ENCODE measurements at regions not wholly inside any gene's neighbourhood (a gene's known extent, or its start where the extent isn't known, plus 50 kb on each side); places are given as distances from the start of the nearest gene placed in this dataset.

DNA sequence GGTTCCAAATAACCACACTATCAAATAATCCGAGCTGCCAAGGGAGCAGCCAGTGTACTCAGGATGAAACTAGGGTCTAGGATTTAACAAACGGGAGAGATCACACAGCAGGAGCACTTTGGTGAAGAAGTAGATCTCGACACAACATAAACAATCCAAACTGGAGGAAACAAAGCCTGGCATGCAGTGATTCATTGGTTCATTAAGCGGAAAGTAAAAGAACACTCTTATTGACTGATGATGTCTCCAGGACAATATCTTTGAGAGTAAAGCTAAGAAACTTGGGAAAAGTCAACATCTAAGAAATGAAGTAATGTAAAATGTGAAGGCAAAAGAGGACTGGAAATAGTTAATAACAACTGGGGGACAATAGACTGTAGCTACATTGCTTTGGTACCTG, 1478.3 kb upstream of the CDH9 start:
- Histone ChIP-seq H3K9me1 (replicated peaks; ENCODE audit: control insufficient read depth, extremely low read depth, insufficient read depth, low read length) (no peaks in the 10 kb centered on the region), H3K4me1 (ENCODE audit: control insufficient read depth, extremely low read depth, insufficient read depth, low read length) (no peaks in the 10 kb centered on the region), H3K9ac (replicated peaks; ENCODE audit: extremely low read depth, insufficient read depth, low read length) (no peak overlapping the region), H4K20me1 (replicated peaks; ENCODE audit: control insufficient read depth, extremely low read depth, insufficient read depth, low read length) (no peaks in the 10 kb centered on the region), H3K4me3 (replicated peaks in 1 of 3; ENCODE audit: insufficient read depth in 1 of 3, low read depth in 1 of 3, low read length in 3 of 3) (no peak overlapping the region), H3K9me3 (replicated peaks; ENCODE audit: control insufficient read depth, insufficient read depth, low read length) (no peaks in the 10 kb centered on the region), H3K4me2 (ENCODE audit: insufficient read depth, low read length) (no peak overlapping the region), H3K79me2 (ENCODE audit: control insufficient read depth, insufficient read depth, low read length) (no peaks in the 10 kb centered on the region), H3K27ac (ENCODE audit: insufficient read depth, low read depth, low read length) (no peak overlapping the region), H2AFZ (ENCODE audit: low read depth, low read length) (no peak overlapping the region), H3K27me3 (ENCODE audit: control insufficient read depth in 2 of 2, insufficient read depth in 2 of 2, low read length in 2 of 2) (no peaks in the 10 kb centered on the region), H3K36me3 (ENCODE audit: control insufficient read depth in 2 of 2, extremely low read depth in 1 of 2, insufficient read depth in 2 of 2, low read length in 2 of 2) (no peaks in the 10 kb centered on the region)
- ChIA-PET CTCF (no interaction called here), POLR2A (no interaction called here)
- FAIRE-seq (no peak), DNase-seq (ENCODE audit: low read depth, low spot score) (no peak)
- intact Hi-C loops (cut with micrococcal nuclease) (no loop called here), dilution Hi-C loops (cut with MboI; ENCODE audit: extremely low pct_ligation_motif_present, low sequenced_read_pairs) (no loop called here)
- TF ChIP-seq POLR2A (IDR thresholded peaks at IDR 0.05; ENCODE audit: low read depth, low read length), result no peak
- no peak for TF ChIP-seq POLR2AphosphoS5 (IDR thresholded peaks at IDR 0.05; ENCODE audit: insufficient read depth, low read depth, low read length)
- TF ChIP-seq, protein P1, sequence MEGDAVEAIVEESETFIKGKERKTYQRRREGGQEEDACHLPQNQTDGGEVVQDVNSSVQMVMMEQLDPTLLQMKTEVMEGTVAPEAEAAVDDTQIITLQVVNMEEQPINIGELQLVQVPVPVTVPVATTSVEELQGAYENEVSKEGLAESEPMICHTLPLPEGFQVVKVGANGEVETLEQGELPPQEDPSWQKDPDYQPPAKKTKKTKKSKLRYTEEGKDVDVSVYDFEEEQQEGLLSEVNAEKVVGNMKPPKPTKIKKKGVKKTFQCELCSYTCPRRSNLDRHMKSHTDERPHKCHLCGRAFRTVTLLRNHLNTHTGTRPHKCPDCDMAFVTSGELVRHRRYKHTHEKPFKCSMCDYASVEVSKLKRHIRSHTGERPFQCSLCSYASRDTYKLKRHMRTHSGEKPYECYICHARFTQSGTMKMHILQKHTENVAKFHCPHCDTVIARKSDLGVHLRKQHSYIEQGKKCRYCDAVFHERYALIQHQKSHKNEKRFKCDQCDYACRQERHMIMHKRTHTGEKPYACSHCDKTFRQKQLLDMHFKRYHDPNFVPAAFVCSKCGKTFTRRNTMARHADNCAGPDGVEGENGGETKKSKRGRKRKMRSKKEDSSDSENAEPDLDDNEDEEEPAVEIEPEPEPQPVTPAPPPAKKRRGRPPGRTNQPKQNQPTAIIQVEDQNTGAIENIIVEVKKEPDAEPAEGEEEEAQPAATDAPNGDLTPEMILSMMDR (IDR thresholded peaks at IDR 0.05; ENCODE audit: extremely low read depth in 1 of 2, insufficient read depth in 1 of 2, low read depth in 1 of 2, low read length in 2 of 2), result no peak
- TF ChIP-seq JUN (IDR thresholded peaks at IDR 0.05; ENCODE audit: borderline replicate concordance, insufficient read depth, insufficient read length, low read depth), result no peak
- TF ChIP-seq MYC (IDR thresholded peaks at IDR 0.05; ENCODE audit: low read depth, low read length), result no peak
- no peak for TF ChIP-seq EZH2 (IDR thresholded peaks at IDR 0.05; ENCODE audit: borderline replicate concordance, low read depth, low read length, severe bottlenecking)
- TF ChIP-seq, protein P2, sequence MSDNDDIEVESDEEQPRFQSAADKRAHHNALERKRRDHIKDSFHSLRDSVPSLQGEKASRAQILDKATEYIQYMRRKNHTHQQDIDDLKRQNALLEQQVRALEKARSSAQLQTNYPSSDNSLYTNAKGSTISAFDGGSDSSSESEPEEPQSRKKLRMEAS (IDR thresholded peaks at IDR 0.05; ENCODE audit: insufficient read depth, insufficient read length), result no peak
- no peak for TF ChIP-seq FOS (IDR thresholded peaks at IDR 0.05; ENCODE audit: borderline replicate concordance, insufficient read depth, low read length)
- no peak for TF ChIP-seq GATA2 (IDR thresholded peaks at IDR 0.05; ENCODE audit: insufficient read depth, insufficient read length, low read depth, low read length)
- BruUV-seq (replicated peaks), result no TSS peak

All from endothelial cell of umbilical vein (primary cell).